Gastroesophageal sphincter (tissue), 3 donors: ENCODE measurements at regions not wholly inside any gene's neighbourhood (a gene's known extent, or its start where the extent isn't known, plus 50 kb on each side); places are given as distances from the start of the nearest gene placed in this dataset.

Experiments
- CTCF ChIP-seq, 4 experiments: fragments of 200-600 bp in 2 of 4; fragments of 450-650 bp in 2 of 4; sonication (generic) in 1 of 4; IDR thresholded peaks; one replicate each; pipeline ENCODE4 v1.5.1; 2017 to 2019; ENCODE audit warnings: antibody characterized with exemption in 4 of 4, mild to moderate bottlenecking in 2 of 4, moderate library complexity in 2 of 4
- POLR2A ChIP-seq, 2 donors: fragments of 450-650 bp; IDR thresholded peaks; one replicate each; pipeline ENCODE4 v1.6.1; 2017; ENCODE audit warnings: antibody characterized with exemption in 2 of 2, mild to moderate bottlenecking in 2 of 2, moderate library complexity in 1 of 2
- POLR2AphosphoS5 ChIP-seq: sonication (generic); formaldehyde crosslinking; IDR thresholded peaks from one replicate; pipeline ENCODE4 v1.6.1; 2017; ENCODE audit warnings: antibody characterized with exemption

GRCh38 chr2:195600778-195601177 lies 56.2 kb upstream of the SLC39A10 start:
- TF ChIP-seq CTCF (IDR thresholded peaks at IDR 0.05) (no peak), POLR2A (IDR thresholded peaks at IDR 0.05) (no peak), POLR2AphosphoS5 (no peak)
